ENCODE measurements at regions not wholly inside any gene's neighbourhood (a gene's known extent, or its start where the extent isn't known, plus 50 kb on each side); places are given as distances from the start of the nearest gene placed in this dataset.
"Not testable (repeated sequence)": the region's sequence is repeated elsewhere in the genome, so short reads cannot be mapped to it uniquely, and the experiment has no call there.

- DNase-seq: not testable (repeated sequence)
Observed at GRCh38 chr1:149234926-149235914, 131.9 kb upstream of the NBPF9 start.

GRCh38 chr1:149237515-149237914 is 134.2 kb upstream of the NBPF9 start:
- not testable (repeated sequence) for DNase-seq

DNA sequence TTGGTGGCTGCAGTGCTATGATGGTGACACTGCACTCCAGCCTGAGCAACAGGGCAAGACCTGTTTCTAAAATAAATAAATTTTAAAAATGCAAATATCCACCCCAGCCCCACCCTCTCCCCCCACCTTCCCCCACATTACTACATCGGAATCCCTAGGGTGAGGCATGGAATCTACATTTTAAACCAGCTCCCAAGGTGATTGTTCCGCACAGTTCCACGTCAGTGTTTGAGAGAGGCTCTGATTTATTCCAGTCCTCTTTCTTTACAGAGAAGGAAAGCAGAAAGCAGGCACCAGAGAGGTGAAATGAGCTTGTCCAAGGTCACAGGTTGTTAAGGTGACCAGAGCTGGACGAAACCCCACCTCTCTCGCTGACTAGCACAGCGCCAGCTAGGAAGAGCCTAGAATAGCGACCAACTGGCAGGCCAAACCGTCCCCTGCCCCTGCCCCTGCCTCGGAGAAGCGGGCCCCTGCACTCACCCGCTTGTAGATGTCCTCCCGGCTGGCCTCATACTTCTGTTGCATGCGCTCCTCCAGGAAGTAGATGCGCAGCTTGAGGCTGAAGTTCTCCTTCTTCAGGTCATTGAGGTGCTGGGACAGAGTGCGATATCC is 136.7 kb upstream of the NBPF9 start:
- not testable (repeated sequence) for DNase-seq

GRCh38 chr1:149240530-149240929 is 137.2 kb upstream of the NBPF9 start:
- not testable (repeated sequence) for DNase-seq

GRCh38 chr1:149241272-149241671 is 137.9 kb upstream of the NBPF9 start:
- DNase-seq: not testable (repeated sequence)

GRCh38 chr1:149243572-149243971 is 140.2 kb upstream of the NBPF9 start:
- DNase-seq: not testable (repeated sequence)

DNA sequence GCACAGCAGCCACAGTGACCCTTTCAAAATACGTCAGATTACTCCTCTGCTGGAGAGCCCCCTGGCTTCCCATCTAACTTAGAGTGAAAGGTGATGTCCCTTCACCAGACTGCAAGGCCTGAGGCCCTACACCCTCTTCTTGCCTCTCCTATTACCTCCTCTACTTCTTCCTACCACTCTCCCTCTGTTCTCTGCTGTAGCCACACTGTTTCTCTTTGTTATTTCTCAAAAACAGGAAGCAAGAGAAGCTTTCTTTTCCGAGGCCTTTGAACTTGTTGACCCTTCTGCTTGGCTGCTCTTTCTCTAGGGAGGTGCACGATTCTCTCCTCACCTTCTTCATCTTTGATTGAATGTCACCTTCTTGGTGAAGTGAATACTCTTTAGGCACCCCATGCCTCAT is 141.3 kb upstream of the NBPF9 start:
- not testable (repeated sequence) for DNase-seq

- DNase-seq: not testable (repeated sequence)
Observed at GRCh38 chr1:149246212-149246611, 142.9 kb upstream of the NBPF9 start.

- DNase-seq: not testable (repeated sequence)
Observed at GRCh38 chr1:149248610-149249009, 145.3 kb upstream of the NBPF9 start.

DNA sequence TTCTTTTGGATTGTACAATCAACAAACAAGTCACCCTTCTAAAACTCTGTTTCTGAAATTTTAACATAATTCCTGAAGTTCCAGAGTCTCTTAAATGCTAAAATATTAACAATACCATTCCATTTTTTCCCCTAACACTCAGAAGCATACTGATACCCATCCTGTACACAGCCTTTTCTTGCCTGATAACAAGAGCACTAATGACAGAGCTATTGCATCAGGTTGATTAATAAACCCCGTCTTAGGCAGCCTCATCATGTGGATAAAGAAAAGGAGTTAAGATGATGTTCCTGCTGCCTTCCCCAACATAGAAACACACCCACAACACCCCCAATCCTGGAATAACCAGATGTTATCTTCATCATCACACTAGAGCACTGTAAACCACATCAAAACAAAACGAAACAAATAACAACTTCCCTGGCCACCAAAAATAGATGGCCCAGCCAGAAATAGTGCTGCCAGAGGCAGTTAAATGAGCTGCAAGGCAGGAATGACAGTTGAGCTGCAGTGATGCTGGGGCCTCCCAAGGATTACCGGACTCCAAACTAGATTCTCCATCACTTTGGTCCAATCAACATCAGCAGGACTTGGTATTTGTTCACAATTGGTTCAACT is 146.6 kb upstream of the NBPF9 start:
- not testable (repeated sequence) for DNase-seq

GRCh38 chr1:149254894-149255847 is 151.8 kb upstream of the NBPF9 start:
- not testable (repeated sequence) for DNase-seq

- not testable (repeated sequence) for DNase-seq
Observed at GRCh38 chr1:149260284-149260683, 156.9 kb upstream of the NBPF9 start.

DNA sequence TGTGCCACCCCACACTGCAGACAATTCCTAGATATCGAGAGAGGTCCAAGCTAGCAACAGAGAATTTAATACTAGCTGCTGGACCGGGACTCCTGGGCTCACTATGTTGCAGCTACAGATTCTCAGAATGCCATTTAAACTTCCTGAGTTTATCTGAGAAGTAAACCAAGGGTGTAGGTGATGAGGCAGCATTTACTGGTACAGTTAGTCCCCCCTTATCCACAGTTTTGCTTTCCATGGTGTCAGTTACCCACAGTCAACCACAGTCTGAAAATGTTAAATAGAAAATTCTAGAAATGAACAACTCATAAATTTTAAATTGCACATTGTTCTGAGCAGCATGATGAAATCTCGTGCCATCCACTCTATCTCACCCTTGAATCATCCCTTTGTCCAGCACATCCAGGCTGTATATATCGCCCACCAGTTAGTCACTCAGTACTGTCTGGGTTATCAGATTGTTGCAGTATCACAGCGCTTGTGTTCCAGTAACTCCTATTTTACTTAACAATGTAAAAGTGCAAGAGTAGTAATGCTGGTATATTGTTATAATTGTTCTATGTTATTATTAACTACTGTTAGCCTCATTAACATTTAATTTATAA is 157.5 kb upstream of the NBPF9 start:
- DNase-seq: not testable (repeated sequence)

DNA sequence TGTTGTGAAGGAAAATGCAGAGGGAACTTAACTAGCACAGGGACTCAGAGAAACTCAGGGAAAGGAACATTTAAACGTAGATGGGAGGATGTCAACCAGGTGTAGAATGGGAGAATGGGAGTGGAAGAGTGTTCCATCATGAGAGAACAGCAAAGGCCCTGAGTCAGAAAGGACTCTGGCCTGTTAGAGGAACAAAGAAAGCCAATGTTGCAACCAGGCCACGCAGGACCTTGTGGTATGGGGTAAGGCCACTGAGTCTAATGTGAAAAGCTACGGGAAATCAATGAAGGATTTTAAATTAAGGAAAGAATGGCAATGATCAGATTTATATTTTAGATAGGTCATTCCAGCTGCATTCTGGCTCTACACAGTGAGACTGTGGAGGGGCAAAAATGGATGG is 163.9 kb upstream of the NBPF9 start:
- DNase-seq: not testable (repeated sequence)

GRCh38 chr1:149269001-149269702 is 165.8 kb upstream of the NBPF9 start:
- not testable (repeated sequence) for DNase-seq

- not testable (repeated sequence) for DNase-seq
Observed at GRCh38 chr1:149269833-149270232, 166.5 kb upstream of the NBPF9 start.

DNA sequence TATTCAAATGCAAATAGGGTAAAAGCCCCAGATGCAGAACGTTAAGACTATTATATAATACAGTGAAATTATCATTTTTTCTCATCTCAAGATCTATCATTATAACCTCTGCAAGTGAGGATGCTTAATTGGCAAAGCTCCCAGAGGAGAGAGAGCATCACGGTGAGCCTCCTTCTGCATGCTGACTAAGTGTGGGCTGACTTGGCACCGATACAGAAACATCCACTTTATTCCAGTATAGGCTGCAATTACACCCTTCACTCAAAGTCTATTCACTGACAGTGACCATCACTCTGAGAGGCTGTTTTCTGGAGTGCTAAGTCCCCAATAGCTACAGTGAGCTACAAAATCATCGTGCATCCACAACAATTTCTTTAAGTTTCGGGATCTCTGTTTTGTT is 171.1 kb upstream of the NBPF9 start:
- DNase-seq: not testable (repeated sequence)

DNA sequence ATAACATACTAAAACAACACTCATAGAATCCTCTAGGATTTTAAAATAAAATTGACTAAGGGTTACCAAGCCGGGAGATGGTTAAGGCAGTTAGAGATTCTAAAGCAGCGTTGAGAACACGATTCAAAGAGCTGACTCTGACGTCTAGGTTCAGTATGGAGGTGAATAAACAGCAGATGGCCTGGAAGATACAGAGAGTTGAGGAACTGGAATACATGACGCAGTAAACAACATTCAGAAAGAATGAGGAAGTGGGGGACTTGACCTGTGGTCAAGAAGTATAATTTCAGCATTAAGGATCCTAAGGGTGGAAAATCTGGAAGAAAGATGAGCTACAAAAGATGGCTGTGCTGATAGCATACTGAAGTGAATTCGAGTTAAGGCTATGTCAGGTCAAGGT is 172.5 kb upstream of the NBPF9 start:
- DNase-seq: not testable (repeated sequence)

GRCh38 chr1:149276496-149276895 is 173.1 kb upstream of the NBPF9 start:
- not testable (repeated sequence) for DNase-seq

DNA sequence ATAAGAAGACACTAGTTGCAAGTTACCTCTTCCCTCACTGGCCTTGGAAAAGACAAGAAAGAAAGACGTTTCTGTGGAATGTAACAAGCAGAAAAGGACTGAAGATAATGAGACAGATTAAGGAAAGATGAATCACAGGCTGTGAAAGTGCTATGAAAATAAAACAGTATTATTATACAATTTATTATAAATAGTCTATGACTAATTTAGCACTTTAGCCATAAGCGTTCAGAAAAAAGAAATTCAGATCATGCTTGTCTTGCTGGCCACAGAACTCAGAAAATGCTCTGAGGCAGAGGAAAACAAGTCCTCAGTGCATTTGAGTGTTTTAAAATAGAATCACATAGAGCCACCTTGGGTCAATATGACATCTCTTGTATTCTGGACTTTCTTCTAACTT is 174.8 kb upstream of the NBPF9 start:
- DNase-seq: not testable (repeated sequence)

- DNase-seq: not testable (repeated sequence)
Observed at GRCh38 chr1:149279015-149279414, 175.7 kb upstream of the NBPF9 start.
